ENCODE measurements at regions not wholly inside any gene's neighbourhood (a gene's known extent, or its start where the extent isn't known, plus 50 kb on each side); places are given as distances from the start of the nearest gene placed in this dataset.

- no peak overlapping the region for H3K4me3 ChIP-seq (ENCODE audit: low read length)
- H3K4me1 ChIP-seq (ENCODE audit: control insufficient read depth, insufficient read depth, low read length): no peaks in the 10 kb centered on the region
- no peaks in the 10 kb centered on the region for H3K27me3 ChIP-seq (ENCODE audit: control insufficient read depth, insufficient read depth, low read length)
- no peak overlapping the region for H3K27ac ChIP-seq (ENCODE audit: low read length)
- DNase-seq: no peak
- no peaks in the 10 kb centered on the region for H3K36me3 ChIP-seq (ENCODE audit: control insufficient read depth, insufficient read depth, low read length)
- no peaks in the 10 kb centered on the region for H3K9me3 ChIP-seq (ENCODE audit: control insufficient read depth, low read depth, low read length)
Observed at GRCh38 chrX:88655460-88655859, 91.6 kb upstream of the CPXCR1 start.

GRCh38 chrX:88660836-88661235 is 86.2 kb upstream of the CPXCR1 start:
- no peaks in the 10 kb centered on the region for H3K9me3 ChIP-seq (ENCODE audit: control insufficient read depth, low read depth, low read length)
- H3K4me3 ChIP-seq (ENCODE audit: low read length): no peak overlapping the region
- WGBS (ENCODE audit: insufficient coverage, low lambda C conversion rate): no CpG with 5 or more reads among the region's 1 CpG
- no peak overlapping the region for H3K27ac ChIP-seq (ENCODE audit: low read length)
- no peaks in the 10 kb centered on the region for H3K36me3 ChIP-seq (ENCODE audit: control insufficient read depth, insufficient read depth, low read length)
- no peaks in the 10 kb centered on the region for H3K4me1 ChIP-seq (ENCODE audit: control insufficient read depth, insufficient read depth, low read length)
- no peaks in the 10 kb centered on the region for H3K27me3 ChIP-seq (ENCODE audit: control insufficient read depth, insufficient read depth, low read length)
- DNase-seq: no peak

- DNase-seq: no peak
- no peaks in the 10 kb centered on the region for H3K27me3 ChIP-seq (ENCODE audit: control insufficient read depth, insufficient read depth, low read length)
- WGBS (ENCODE audit: insufficient coverage, low lambda C conversion rate): no CpG with 5 or more reads among the region's 4 CpGs
- H3K9me3 ChIP-seq (ENCODE audit: control insufficient read depth, low read depth, low read length): no peaks in the 10 kb centered on the region
- no peak overlapping the region for H3K27ac ChIP-seq (ENCODE audit: low read length)
- no peaks in the 10 kb centered on the region for H3K36me3 ChIP-seq (ENCODE audit: control insufficient read depth, insufficient read depth, low read length)
- no peaks in the 10 kb centered on the region for H3K4me1 ChIP-seq (ENCODE audit: control insufficient read depth, insufficient read depth, low read length)
- no peak overlapping the region for H3K4me3 ChIP-seq (ENCODE audit: low read length)
Observed at GRCh38 chrX:88672261-88672660, 74.8 kb upstream of the CPXCR1 start.
